Dedifferentiated amniotic fluid mesenchymal stem cell (primary cell): ENCODE measurements at regions not wholly inside any gene's neighbourhood (a gene's known extent, or its start where the extent isn't known, plus 50 kb on each side); places are given as distances from the start of the nearest gene placed in this dataset.

Experiments used
- DNase-seq: peaks from one replicate; pipeline ENCODE4 v3.0.0-alpha.2; 2016; ENCODE audit errors: extremely low spot score

GRCh38 chr18:39693359-39693758 is 2127.8 kb upstream of the CELF4 start:
- no peak for DNase-seq

- DNase-seq = no peak
These were observed 2126.9 kb upstream of the CELF4 start for GRCh38 chr18:39692367-39693015.

- DNase-seq = no peak
These were observed 2119.8 kb upstream of the CELF4 start for GRCh38 chr18:39685303-39685902.

GRCh38 chr18:39681061-39681460 is 2115.5 kb upstream of the CELF4 start:
- no peak for DNase-seq

GRCh38 chr18:39675906-39676305 is 2110.3 kb upstream of the CELF4 start:
- no peak for DNase-seq

GRCh38 chr18:39675368-39675767 is 2109.8 kb upstream of the CELF4 start:
- no peak for DNase-seq

GRCh38 chr18:39672171-39672570 is 2106.6 kb upstream of the CELF4 start:
- no peak for DNase-seq

- no peak for DNase-seq
These were observed 2102.3 kb upstream of the CELF4 start for GRCh38 chr18:39667905-39668304.

- DNase-seq = no peak
These were observed 2100.9 kb upstream of the CELF4 start for GRCh38 chr18:39666541-39666940.

GRCh38 chr18:39661856-39662366 is 2096.3 kb upstream of the CELF4 start:
- DNase-seq = no peak

- no peak for DNase-seq
These were observed 2094.5 kb upstream of the CELF4 start for GRCh38 chr18:39660141-39660540.

- DNase-seq = no peak
These were observed 2089.7 kb upstream of the CELF4 start for GRCh38 chr18:39655341-39655740.

GRCh38 chr18:39653221-39653620 is 2087.6 kb upstream of the CELF4 start:
- no peak for DNase-seq

GRCh38 chr18:39648616-39649015 is 2083.0 kb upstream of the CELF4 start:
- DNase-seq = no peak

- peak; percentile 68 for DNase-seq
These were observed 2082.3 kb upstream of the CELF4 start for GRCh38 chr18:39647627-39648534.

- DNase-seq = no peak
These were observed 2072.6 kb upstream of the CELF4 start for GRCh38 chr18:39638224-39638623.

- DNase-seq = no peak
These were observed 2071.3 kb upstream of the CELF4 start for GRCh38 chr18:39636931-39637330.

GRCh38 chr18:39635966-39636365 is 2070.4 kb upstream of the CELF4 start:
- no peak for DNase-seq

GRCh38 chr18:39635192-39635591 is 2069.6 kb upstream of the CELF4 start:
- DNase-seq = no peak

GRCh38 chr18:39627936-39628335 is 2062.3 kb upstream of the CELF4 start:
- no peak for DNase-seq

- peak; percentile 46 for DNase-seq
These were observed 2059.4 kb upstream of the CELF4 start for GRCh38 chr18:39624961-39625360.

GRCh38 chr18:39622431-39622830 is 2056.8 kb upstream of the CELF4 start:
- peak; percentile 20 for DNase-seq
